Neural cell (in vitro differentiated cells): ENCODE measurements at regions not wholly inside any gene's neighbourhood (a gene's known extent, or its start where the extent isn't known, plus 50 kb on each side); places are given as distances from the start of the nearest gene placed in this dataset.

Experiments
- H2AFZ ChIP-seq: fragments of 200-600, 300-800 bp; sonication (generic), shearing (Covaris generic); 2 replicates; pipeline ENCODE4 v1.6.0; 2014; ENCODE audit warnings: low read depth, mild to moderate bottlenecking, antibody characterized with exemption, low read length, moderate library complexity
- H3F3A ChIP-seq: fragments of 200-600 bp; shearing (Covaris generic); 2 replicates; pipeline ENCODE4 v1.6.1; 2016; ENCODE audit warnings: mild to moderate bottlenecking, moderate library complexity, mixed read lengths, antibody characterized with exemption, low read length; ENCODE audit not compliant: insufficient read depth, poor library complexity, severe bottlenecking
- H3K27ac ChIP-seq: fragments of 200-600, 300-800 bp; sonication (generic), shearing (Covaris generic); 2 replicates; pipeline ENCODE4 v1.5.1; 2014; ENCODE audit warnings: mild to moderate bottlenecking, low read length, moderate library complexity
- H3K27me3 ChIP-seq: fragments of 300-800, 200-600 bp; sonication (generic), shearing (Covaris generic); 2 replicates; pipeline ENCODE4 v1.6.0; 2014; ENCODE audit warnings: mild to moderate bottlenecking, low read depth, low read length, moderate library complexity; ENCODE audit not compliant: insufficient read depth
- H3K36me3 ChIP-seq: fragments of 300-800, 200-600 bp; sonication (generic), shearing (Covaris generic); 2 replicates; pipeline ENCODE4 v1.5.1; 2014; ENCODE audit warnings: mild to moderate bottlenecking, antibody characterized with exemption, low read length, moderate library complexity; ENCODE audit not compliant: insufficient read depth
- H3K4me2 ChIP-seq: fragments of 300-800, 200-600 bp; sonication (generic), shearing (Covaris generic); 2 replicates; pipeline ENCODE4 v1.6.0; 2014; ENCODE audit warnings: mild to moderate bottlenecking, low read length
- H3K4me3 ChIP-seq: fragments of 300-800, 200-600 bp; sonication (generic), shearing (Covaris generic); 2 replicates; pipeline ENCODE4 v1.5.1; 2014; ENCODE audit warnings: mild to moderate bottlenecking, low read length, moderate library complexity
- H3K79me2 ChIP-seq: fragments of 200-600 bp; shearing (Covaris generic); replicated peaks from 2 replicates; pipeline ENCODE4 v1.6.0; 2014; ENCODE audit warnings: mild to moderate bottlenecking, low read length, moderate library complexity; ENCODE audit not compliant: insufficient read depth
- H3K9ac ChIP-seq: fragments of 300-800, 200-600 bp; sonication (generic), shearing (Covaris generic); 2 replicates; pipeline ENCODE4 v1.6.1; 2016; ENCODE audit warnings: mild to moderate bottlenecking, low read length, mixed read lengths
- H3K9me2 ChIP-seq: fragments of 200-600 bp; shearing (Covaris generic); 2 replicates; pipeline ENCODE4 v1.6.1; 2016; ENCODE audit warnings: mild to moderate bottlenecking, low read length, mixed read lengths; ENCODE audit not compliant: insufficient read depth
- H3K9me3 ChIP-seq: fragments of 200-600, 300-800 bp; sonication (generic), shearing (Covaris generic); 2 replicates; pipeline ENCODE4 v1.6.1; 2016; ENCODE audit warnings: mild to moderate bottlenecking, mixed run types, low read length, moderate library complexity, mixed read lengths
- H4K20me1 ChIP-seq: fragments of 200-600 bp; shearing (Covaris generic); 2 replicates; pipeline ENCODE4 v1.6.1; 2016; ENCODE audit warnings: mild to moderate bottlenecking, mixed run types; ENCODE audit not compliant: insufficient read depth
- EP300 ChIP-seq: fragments of 450-650 bp; conservative IDR thresholded peaks from 2 replicates; pipeline ENCODE4 v1.6.1; 2014; ENCODE audit warnings: antibody characterized with exemption, mild to moderate bottlenecking, moderate library complexity; ENCODE audit not compliant: poor library complexity, severe bottlenecking

DNA sequence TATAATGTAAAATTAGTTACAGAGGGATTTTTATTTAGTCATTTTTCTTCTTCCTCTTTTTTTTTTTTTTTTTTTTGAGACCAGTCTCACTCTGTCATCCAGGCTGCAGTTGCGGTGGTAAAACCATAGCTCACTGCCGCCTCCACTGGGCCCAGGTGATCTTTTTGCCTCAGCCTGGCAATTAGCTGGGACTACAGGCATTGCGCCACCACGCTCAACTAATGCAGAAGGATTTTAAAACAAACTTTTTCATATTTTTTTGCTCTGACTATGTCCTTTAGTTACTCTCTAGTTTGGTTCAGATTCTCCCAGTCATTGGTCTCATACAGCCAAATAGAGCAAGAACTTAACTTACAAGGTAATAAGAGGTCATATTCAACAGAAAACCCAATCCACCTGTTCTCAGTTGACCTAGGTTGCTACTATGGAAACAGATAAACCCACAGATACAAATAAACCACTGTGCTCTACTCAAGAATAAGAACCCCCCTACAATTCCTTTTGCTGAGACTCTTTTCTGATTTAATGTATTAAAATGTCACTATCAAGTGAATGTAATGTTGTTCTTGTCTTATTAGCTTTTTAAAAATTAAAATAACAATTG is 50.1 kb upstream of the TTC39B start:
- no peak overlapping the region for H3K27ac ChIP-seq
- no peaks in the 10 kb centered on the region for H3K36me3 ChIP-seq
- no peaks in the 10 kb centered on the region for H4K20me1 ChIP-seq
- H3K9me3 ChIP-seq = no peaks in the 10 kb centered on the region
- H3F3A ChIP-seq = no peaks in the 10 kb centered on the region
- no peaks in the 10 kb centered on the region for H3K79me2 ChIP-seq
- H3K27me3 ChIP-seq = no peaks in the 10 kb centered on the region
- no peak overlapping the region for H3K4me3 ChIP-seq
- no peak overlapping the region for H3K9ac ChIP-seq
- no peaks in the 10 kb centered on the region for H3K9me2 ChIP-seq
- H3K4me2 ChIP-seq = no peak overlapping the region
- H2AFZ ChIP-seq = no peak overlapping the region
- no peak for TF ChIP-seq EP300
